OCI-LY3 (cell line): ENCODE measurements at regions not wholly inside any gene's neighbourhood (a gene's known extent, or its start where the extent isn't known, plus 50 kb on each side); places are given as distances from the start of the nearest gene placed in this dataset.

Experiments
- CTCF ChIP-seq: fragments of 200-600, 300-600 bp; sonication (generic); IDR thresholded peaks from 2 replicates; pipeline ENCODE4 v1.5.1; 2014; ENCODE audit warnings: antibody characterized with exemption, low read length, low read depth
- EZH2phosphoT487 ChIP-seq: fragments of 200-600 bp; shearing (Covaris generic); IDR thresholded peaks from 2 replicates; pipeline ENCODE4 v1.6.1; 2018; ENCODE audit warnings: antibody characterized with exemption, mixed run types, low read depth

GRCh38 chr13:48798180-48798579 is 144.5 kb downstream of the CYSLTR2 start:
- TF ChIP-seq CTCF = no peak
- TF ChIP-seq EZH2phosphoT487 = no peak
